PC-3 (cell line): ENCODE measurements at regions not wholly inside any gene's neighbourhood (a gene's known extent, or its start where the extent isn't known, plus 50 kb on each side); places are given as distances from the start of the nearest gene placed in this dataset.

Source experiments
- ATAC-seq: fragments of 200-7000 bp; cut with Tn5 transposase; 2 replicates; pipeline ENCODE4 v1.9.1; 2020; ENCODE audit warnings: mild to moderate bottlenecking, moderate library complexity
- BruUV-seq: library from RNA; stranded (reverse); fragments of 400-500 nt; replicated peaks from 2 replicates; lab custom pipeline; 2021; lab: Mats Ljungman, UMichigan
- CTCF ChIA-PET: fragments of 300-600 bp; sonication (Branson Sonifier 250); formaldehyde crosslinking; loops from one replicate; lab custom pipeline; 2022; ENCODE audit warnings: antibody characterized with exemption; lab: Charles Lee
- POLR2A ChIA-PET: fragments of 300-600 bp; sonication (Branson Sonifier 250); formaldehyde crosslinking; loops from one replicate; lab custom pipeline; 2022; ENCODE audit warnings: antibody characterized with exemption; ENCODE audit not compliant: unreplicated experiment; lab: Charles Lee
- DNase-seq: peaks from one replicate; pipeline ENCODE4 v3.0.0-alpha.2; 2015
- H2AFZ ChIP-seq: fragments of 300-600 bp; sonication (generic); 2 replicates; pipeline ENCODE4 v1.6.0; 2016; ENCODE audit warnings: antibody characterized with exemption, low read length
- H3F3A ChIP-seq: fragments of 300-600 bp; sonication (generic); one replicate; pipeline ENCODE4 v1.6.0; 2017; ENCODE audit warnings: antibody characterized with exemption, low read length, control low read depth, mild to moderate bottlenecking; ENCODE audit not compliant: unreplicated experiment
- H3K27ac ChIP-seq: fragments of 300-600 bp; sonication (generic); 2 replicates; pipeline ENCODE4 v1.5.1; 2016; ENCODE audit warnings: mild to moderate bottlenecking, low read length
- H3K27me3 ChIP-seq: fragments of 300-600 bp; sonication (generic); 2 replicates; pipeline ENCODE4 v1.6.1; 2016; ENCODE audit warnings: low read length, mixed read lengths
- H3K36me3 ChIP-seq: fragments of 300-600 bp; sonication (generic); 2 replicates; pipeline ENCODE4 v1.6.1; 2016; ENCODE audit warnings: low read depth, mixed run types, low read length, mixed read lengths
- H3K4me1 ChIP-seq: fragments of 300-600 bp; sonication (generic); 2 replicates; pipeline ENCODE4 v1.5.1; 2016; ENCODE audit warnings: low read length; ENCODE audit not compliant: insufficient read depth
- H3K4me2 ChIP-seq: fragments of 300-600 bp; sonication (generic); 2 replicates; pipeline ENCODE4 v1.6.0; 2016; ENCODE audit warnings: low read length
- H3K4me3 ChIP-seq: fragments of 300-600 bp; sonication (generic); 2 replicates; pipeline ENCODE4 v1.5.1; 2016; ENCODE audit warnings: mild to moderate bottlenecking, low read length, mixed read lengths
- H3K79me2 ChIP-seq: fragments of 300-600 bp; sonication (generic); 2 replicates; pipeline ENCODE4 v1.6.1; 2017; ENCODE audit warnings: low read length, mixed read lengths
- H3K9ac ChIP-seq: fragments of 300-600 bp; sonication (generic); 2 replicates; pipeline ENCODE4 v1.6.0; 2016; ENCODE audit warnings: mild to moderate bottlenecking, low read length
- H3K9me2 ChIP-seq: fragments of 300-600 bp; sonication (generic); replicated peaks from 2 replicates; pipeline ENCODE4 v1.6.1; 2016; ENCODE audit warnings: mixed run types, low read length, mixed read lengths
- H3K9me3 ChIP-seq: fragments of 300-600 bp; sonication (generic); 2 replicates; pipeline ENCODE4 v1.6.1; 2016; ENCODE audit warnings: low read length, mixed read lengths
- H4K20me1 ChIP-seq: fragments of 300-600 bp; sonication (generic); 2 replicates; pipeline ENCODE4 v1.6.1; 2016; ENCODE audit warnings: low read length, mixed read lengths
- CTCF ChIP-seq: fragments of 300-600 bp; sonication (generic); conservative IDR thresholded peaks from 2 replicates; pipeline ENCODE4 v1.5.1; 2017; ENCODE audit warnings: antibody characterized with exemption, low read depth, mild to moderate bottlenecking, low read length
- EZH2 ChIP-seq: fragments of 300-600 bp; sonication (generic); IDR thresholded peaks from one replicate; pipeline ENCODE4 v1.6.1; 2017; ENCODE audit warnings: antibody characterized with exemption, mild to moderate bottlenecking, low read length; ENCODE audit not compliant: unreplicated experiment
- EZH2phosphoT487 ChIP-seq: fragments of 300-600 bp; sonication (generic); IDR thresholded peaks from 2 replicates; pipeline ENCODE4 v1.6.1; 2018; ENCODE audit warnings: mild to moderate bottlenecking, antibody characterized with exemption, low read length, borderline replicate concordance
- intact Hi-C: fragments of 100-400 bp; cut with micrococcal nuclease; formaldehyde crosslinking; loops from 2 replicates; pipeline ENCODE4 v1.9.0; 2023

GRCh38 chr7:118477036-118477435, 252.5 kb downstream of the ANKRD7 start:
- Histone ChIP-seq H4K20me1 (no peaks in the 10 kb centered on the region), H3K4me1 (no peaks in the 10 kb centered on the region), H3K36me3 (no peaks in the 10 kb centered on the region), H3K27ac (no peak overlapping the region), H3K9me3 (no peaks in the 10 kb centered on the region), H3K4me3 (no peak overlapping the region), H3K9me2 (no peaks in the 10 kb centered on the region), H3K27me3 (no peaks in the 10 kb centered on the region), H3K79me2 (no peaks in the 10 kb centered on the region), H3K9ac (no peak overlapping the region), H3F3A (no peaks in the 10 kb centered on the region), H3K4me2 (no peak overlapping the region), H2AFZ (no peak overlapping the region)
- intact Hi-C loops: no loop called here
- BruUV-seq: no TSS peak
- ATAC-seq (no peak), DNase-seq (no peak)
- TF ChIP-seq EZH2 (no peak), CTCF (no peak), EZH2phosphoT487 (no peak)
- CTCF ChIA-PET: no interaction called here
- POLR2A ChIA-PET: no interaction called here

GRCh38 chr7:118478236-118478635, 253.7 kb downstream of the ANKRD7 start:
- Histone ChIP-seq H3K79me2 (no peaks in the 10 kb centered on the region), H3K4me3 (no peak overlapping the region), H3K4me2 (no peak overlapping the region), H3K27ac (no peak overlapping the region), H3K9me3 (no peaks in the 10 kb centered on the region), H2AFZ (no peak overlapping the region), H3K9ac (no peak overlapping the region), H3K4me1 (no peaks in the 10 kb centered on the region), H3K27me3 (no peaks in the 10 kb centered on the region), H3F3A (no peaks in the 10 kb centered on the region), H3K36me3 (no peaks in the 10 kb centered on the region), H4K20me1 (no peaks in the 10 kb centered on the region), H3K9me2 (no peaks in the 10 kb centered on the region)
- POLR2A ChIA-PET: no interaction called here
- DNase-seq: no peak
- no TSS peak for BruUV-seq
- TF ChIP-seq CTCF (no peak), EZH2phosphoT487 (no peak), EZH2 (no peak)
- intact Hi-C loops: no loop called here
- CTCF ChIA-PET: interaction anchor here (0.5 kb wide), 1 partner anchor 304 kb away, joined by 8 read pairs; no protein-coding TSS in a partner anchor
- ATAC-seq: no peak

- no peak for ATAC-seq
- Histone ChIP-seq H3K9me3 (no peaks in the 10 kb centered on the region), H3K27me3 (no peaks in the 10 kb centered on the region), H3K79me2 (no peaks in the 10 kb centered on the region), H3K4me2 (no peak overlapping the region), H3K36me3 (no peaks in the 10 kb centered on the region), H3K9ac (no peak overlapping the region), H4K20me1 (no peaks in the 10 kb centered on the region), H3K27ac (no peak overlapping the region), H3K4me1 (no peaks in the 10 kb centered on the region), H3F3A (no peaks in the 10 kb centered on the region), H3K9me2 (no peaks in the 10 kb centered on the region), H3K4me3 (no peak overlapping the region), H2AFZ (no peak overlapping the region)
- intact Hi-C loops: no loop called here
- no peak for DNase-seq
- ChIA-PET POLR2A (no interaction called here), CTCF (no interaction called here)
- TF ChIP-seq EZH2phosphoT487 (no peak), CTCF (no peak), EZH2 (no peak)
- no TSS peak for BruUV-seq
Measured at GRCh38 chr7:118478931-118479330, 254.4 kb downstream of the ANKRD7 start.
